ENCODE measurements at regions not wholly inside any gene's neighbourhood (a gene's known extent, or its start where the extent isn't known, plus 50 kb on each side); places are given as distances from the start of the nearest gene placed in this dataset.

GRCh38 chr4:148986951-148987350 lies 544.7 kb upstream of the NR3C2 start:
- Mint-ChIP-seq H3K4me1 (ENCODE audit: unreplicated experiment) (no peaks in the 10 kb centered on the region), H3K27ac (ENCODE audit: unreplicated experiment) (no peak overlapping the region), H3K4me3 (ENCODE audit: unreplicated experiment) (no peak overlapping the region), H3K9me3 (ENCODE audit: unreplicated experiment) (no peaks in the 10 kb centered on the region), H3K27me3 (ENCODE audit: unreplicated experiment) (no peaks in the 10 kb centered on the region), H3K36me3 (ENCODE audit: low read depth, unreplicated experiment) (no peaks in the 10 kb centered on the region)
- DNase-seq (ENCODE audit: low spot score) = no peak
- TF ChIP-seq CTCF (IDR thresholded peaks at IDR 0.05; ENCODE audit: unreplicated experiment) = no peak

- Mint-ChIP-seq H3K36me3 (ENCODE audit: low read depth, unreplicated experiment) (no peaks in the 10 kb centered on the region), H3K27ac (ENCODE audit: unreplicated experiment) (no peak overlapping the region), H3K4me1 (ENCODE audit: unreplicated experiment) (no peaks in the 10 kb centered on the region), H3K4me3 (ENCODE audit: unreplicated experiment) (no peak overlapping the region), H3K27me3 (ENCODE audit: unreplicated experiment) (no peaks in the 10 kb centered on the region), H3K9me3 (ENCODE audit: unreplicated experiment) (no peaks in the 10 kb centered on the region)
- DNase-seq (ENCODE audit: low spot score) = no peak
- no peak for TF ChIP-seq CTCF (IDR thresholded peaks at IDR 0.05; ENCODE audit: unreplicated experiment)
These were observed 542.7 kb upstream of the NR3C2 start for GRCh38 chr4:148984951-148985350.

- Mint-ChIP-seq H3K4me1 (ENCODE audit: unreplicated experiment) (no peaks in the 10 kb centered on the region), H3K9me3 (ENCODE audit: unreplicated experiment) (no peaks in the 10 kb centered on the region), H3K27ac (ENCODE audit: unreplicated experiment) (no peak overlapping the region), H3K27me3 (ENCODE audit: unreplicated experiment) (no peaks in the 10 kb centered on the region), H3K36me3 (ENCODE audit: low read depth, unreplicated experiment) (no peaks in the 10 kb centered on the region), H3K4me3 (ENCODE audit: unreplicated experiment) (no peak overlapping the region)
- no peak for TF ChIP-seq CTCF (IDR thresholded peaks at IDR 0.05; ENCODE audit: unreplicated experiment)
- DNase-seq (ENCODE audit: low spot score) = no peak
These were observed 540.0 kb upstream of the NR3C2 start for GRCh38 chr4:148982200-148982599.

GRCh38 chr4:148980782-148981480 lies 538.7 kb upstream of the NR3C2 start:
- Mint-ChIP-seq H3K9me3 (ENCODE audit: unreplicated experiment) (no peaks in the 10 kb centered on the region), H3K4me3 (ENCODE audit: unreplicated experiment) (no peak overlapping the region), H3K27me3 (ENCODE audit: unreplicated experiment) (no peaks in the 10 kb centered on the region), H3K4me1 (ENCODE audit: unreplicated experiment) (no peaks in the 10 kb centered on the region), H3K27ac (ENCODE audit: unreplicated experiment) (no peak overlapping the region), H3K36me3 (ENCODE audit: low read depth, unreplicated experiment) (no peaks in the 10 kb centered on the region)
- DNase-seq (ENCODE audit: low spot score) = no peak
- no peak for TF ChIP-seq CTCF (IDR thresholded peaks at IDR 0.05; ENCODE audit: unreplicated experiment)

GRCh38 chr4:148978301-148978700 lies 536.1 kb upstream of the NR3C2 start:
- Mint-ChIP-seq H3K27me3 (ENCODE audit: unreplicated experiment) (no peaks in the 10 kb centered on the region), H3K36me3 (ENCODE audit: low read depth, unreplicated experiment) (no peaks in the 10 kb centered on the region), H3K4me3 (ENCODE audit: unreplicated experiment) (no peak overlapping the region), H3K4me1 (ENCODE audit: unreplicated experiment) (no peaks in the 10 kb centered on the region), H3K27ac (ENCODE audit: unreplicated experiment) (no peak overlapping the region), H3K9me3 (ENCODE audit: unreplicated experiment) (no peaks in the 10 kb centered on the region)
- no peak for TF ChIP-seq CTCF (IDR thresholded peaks at IDR 0.05; ENCODE audit: unreplicated experiment)
- DNase-seq (ENCODE audit: low spot score) = no peak

Measured in endothelial cell (in vitro differentiated cells).